ENCODE measurements at regions not wholly inside any gene's neighbourhood (a gene's known extent, or its start where the extent isn't known, plus 50 kb on each side); places are given as distances from the start of the nearest gene placed in this dataset.

GRCh38 chr2:176516051-176516602 lies 246.9 kb downstream of the MTX2 start:
- TF ChIP-seq EZH2 (IDR thresholded peaks at IDR 0.05; ENCODE audit: borderline replicate concordance) (no peak), EZH2phosphoT487 (IDR thresholded peaks at IDR 0.05; ENCODE audit: low read depth, severe bottlenecking, unreplicated experiment) (no peak), CTCF (IDR thresholded peaks at IDR 0.05; ENCODE audit: poor library complexity) (no peak)
- no peak overlapping the region for H2AFZ ChIP-seq
- 88% methylated on average over 1 of the region's 1 CpG for whole genome bisulfite sequencing (ENCODE audit: low lambda C conversion rate, missing lambda C conversion rate)

GRCh38 chr2:176518823-176519222 lies 249.6 kb downstream of the MTX2 start:
- H4K20me1 ChIP-seq (ENCODE audit: insufficient read depth, poor library complexity, severe bottlenecking) = no peaks in the 10 kb centered on the region
- H3K4me3 ChIP-seq = no peak overlapping the region
- no peaks in the 10 kb centered on the region for H3K9me2 ChIP-seq (replicated peaks; ENCODE audit: insufficient read depth)
- DNase-seq (ENCODE audit: low spot score) = peak; percentile 23
- 50% methylated on average over 4 of the region's 4 CpGs for WGBS (ENCODE audit: low lambda C conversion rate, missing lambda C conversion rate)
- no peaks in the 10 kb centered on the region for H3K27me3 ChIP-seq
- H3K27ac ChIP-seq = no peak overlapping the region
- no peak overlapping the region for H2AFZ ChIP-seq
- no peaks in the 10 kb centered on the region for H3K4me1 ChIP-seq (ENCODE audit: insufficient read depth)
- TF ChIP-seq EZH2 (IDR thresholded peaks at IDR 0.05; ENCODE audit: borderline replicate concordance) (no peak), CTCF (IDR thresholded peaks at IDR 0.05; ENCODE audit: poor library complexity) (no peak), EZH2phosphoT487 (IDR thresholded peaks at IDR 0.05; ENCODE audit: low read depth, severe bottlenecking, unreplicated experiment) (no peak)
- H3K36me3 ChIP-seq (replicated peaks; ENCODE audit: insufficient read depth, low read depth) = no peaks in the 10 kb centered on the region
- no peaks in the 10 kb centered on the region for H3K9me3 ChIP-seq (ENCODE audit: low read depth)
- H3K4me2 ChIP-seq = no peak overlapping the region
- H3K79me2 ChIP-seq = no peaks in the 10 kb centered on the region

More at GRCh38 chr2:176516051-176516602, 246.9 kb downstream of the MTX2 start:
- Histone ChIP-seq H3K9me2 (replicated peaks; ENCODE audit: insufficient read depth) (no peaks in the 10 kb centered on the region), H3K27ac (no peak overlapping the region), H3K27me3 (no peaks in the 10 kb centered on the region), H3K36me3 (replicated peaks; ENCODE audit: insufficient read depth, low read depth) (no peaks in the 10 kb centered on the region), H3K79me2 (no peaks in the 10 kb centered on the region), H3K9me3 (ENCODE audit: low read depth) (no peaks in the 10 kb centered on the region), H4K20me1 (ENCODE audit: insufficient read depth, poor library complexity, severe bottlenecking) (no peaks in the 10 kb centered on the region), H3K4me1 (ENCODE audit: insufficient read depth) (no peaks in the 10 kb centered on the region), H3K4me3 (no peak overlapping the region), H3K4me2 (no peak overlapping the region)
- DNase-seq (ENCODE audit: low spot score) = no peak

GRCh38 chr2:176521878-176522670 lies 252.8 kb downstream of the MTX2 start:
- Histone ChIP-seq H3K9me2 (replicated peaks; ENCODE audit: insufficient read depth) (no peaks in the 10 kb centered on the region), H3K9me3 (ENCODE audit: low read depth) (no peaks in the 10 kb centered on the region), H3K27me3 (no peaks in the 10 kb centered on the region), H3K36me3 (replicated peaks; ENCODE audit: insufficient read depth, low read depth) (no peaks in the 10 kb centered on the region), H2AFZ (no peak overlapping the region), H3K4me2 (no peak overlapping the region), H3K4me1 (ENCODE audit: insufficient read depth) (no peaks in the 10 kb centered on the region), H3K4me3 (no peak overlapping the region), H3K79me2 (no peaks in the 10 kb centered on the region), H4K20me1 (ENCODE audit: insufficient read depth, poor library complexity, severe bottlenecking) (no peaks in the 10 kb centered on the region), H3K27ac (no peak overlapping the region)
- WGBS (ENCODE audit: low lambda C conversion rate, missing lambda C conversion rate) = 93% methylated on average over 3 of the region's 3 CpGs
- no peak for DNase-seq (ENCODE audit: low spot score)
- TF ChIP-seq CTCF (IDR thresholded peaks at IDR 0.05; ENCODE audit: poor library complexity) = no peak
- TF ChIP-seq EZH2 (IDR thresholded peaks at IDR 0.05; ENCODE audit: borderline replicate concordance) = no peak
- TF ChIP-seq EZH2phosphoT487 (IDR thresholded peaks at IDR 0.05; ENCODE audit: low read depth, severe bottlenecking, unreplicated experiment) = no peak
